Kidney epithelial cell (primary cell): ENCODE measurements at regions not wholly inside any gene's neighbourhood (a gene's known extent, or its start where the extent isn't known, plus 50 kb on each side); places are given as distances from the start of the nearest gene placed in this dataset.
"Not testable (repeated sequence)": the region's sequence is repeated elsewhere in the genome, so short reads cannot be mapped to it uniquely, and the experiment has no call there.

ENCODE experiments used
- DNase-seq: peaks from one replicate; pipeline ENCODE4 v3.0.0-alpha.2; 2010; ENCODE audit warnings: low read depth
- H3K27me3 ChIP-seq: 2 replicates; pipeline ENCODE4 v1.6.0; 2011; ENCODE audit warnings: low read length; ENCODE audit not compliant: control insufficient read depth, insufficient read depth
- H3K36me3 ChIP-seq: 2 replicates; pipeline ENCODE4 v1.5.1; 2011; ENCODE audit warnings: low read length; ENCODE audit not compliant: control insufficient read depth, insufficient read depth
- H3K4me3 ChIP-seq: 2 replicates; pipeline ENCODE4 v1.5.1; 2011; ENCODE audit warnings: low read depth, mild to moderate bottlenecking, control low read depth, low read length
- TF ChIP-seq, protein P1 (sequence below): IDR thresholded peaks from 2 replicates; pipeline ENCODE4 v1.5.1; 2011; ENCODE audit warnings: mild to moderate bottlenecking, moderate library complexity, low read length, control low read depth, inconsistent platforms; ENCODE audit not compliant: insufficient read depth, poor library complexity, severe bottlenecking

DNA sequence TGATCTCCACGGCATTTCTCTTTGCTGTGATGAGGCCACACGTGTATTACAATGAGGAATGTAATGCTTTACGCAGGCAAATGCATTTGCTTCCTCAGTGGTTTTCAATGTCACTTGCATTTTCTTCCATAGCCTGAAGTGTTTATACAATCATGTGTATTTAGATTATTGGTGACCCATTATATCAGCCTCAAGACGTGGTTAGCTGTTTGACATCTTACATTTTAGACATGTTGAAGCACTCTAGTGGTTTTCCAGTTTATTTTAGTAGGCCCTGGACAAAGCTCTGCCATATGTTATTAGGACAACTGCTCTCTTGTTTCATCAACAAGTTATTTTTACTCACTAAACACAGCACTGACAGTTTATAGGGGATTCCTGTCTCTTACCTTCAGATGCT, 200.4 kb downstream of the UTRN start:
- DNase-seq, result no peak
- H3K4me3 ChIP-seq, result no peak overlapping the region
- TF ChIP-seq, protein P1, sequence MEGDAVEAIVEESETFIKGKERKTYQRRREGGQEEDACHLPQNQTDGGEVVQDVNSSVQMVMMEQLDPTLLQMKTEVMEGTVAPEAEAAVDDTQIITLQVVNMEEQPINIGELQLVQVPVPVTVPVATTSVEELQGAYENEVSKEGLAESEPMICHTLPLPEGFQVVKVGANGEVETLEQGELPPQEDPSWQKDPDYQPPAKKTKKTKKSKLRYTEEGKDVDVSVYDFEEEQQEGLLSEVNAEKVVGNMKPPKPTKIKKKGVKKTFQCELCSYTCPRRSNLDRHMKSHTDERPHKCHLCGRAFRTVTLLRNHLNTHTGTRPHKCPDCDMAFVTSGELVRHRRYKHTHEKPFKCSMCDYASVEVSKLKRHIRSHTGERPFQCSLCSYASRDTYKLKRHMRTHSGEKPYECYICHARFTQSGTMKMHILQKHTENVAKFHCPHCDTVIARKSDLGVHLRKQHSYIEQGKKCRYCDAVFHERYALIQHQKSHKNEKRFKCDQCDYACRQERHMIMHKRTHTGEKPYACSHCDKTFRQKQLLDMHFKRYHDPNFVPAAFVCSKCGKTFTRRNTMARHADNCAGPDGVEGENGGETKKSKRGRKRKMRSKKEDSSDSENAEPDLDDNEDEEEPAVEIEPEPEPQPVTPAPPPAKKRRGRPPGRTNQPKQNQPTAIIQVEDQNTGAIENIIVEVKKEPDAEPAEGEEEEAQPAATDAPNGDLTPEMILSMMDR, result no peak
- H3K27me3 ChIP-seq, result no peaks in the 10 kb centered on the region
- peaks cover 2% of the 10 kb centered on the region for H3K36me3 ChIP-seq

DNA sequence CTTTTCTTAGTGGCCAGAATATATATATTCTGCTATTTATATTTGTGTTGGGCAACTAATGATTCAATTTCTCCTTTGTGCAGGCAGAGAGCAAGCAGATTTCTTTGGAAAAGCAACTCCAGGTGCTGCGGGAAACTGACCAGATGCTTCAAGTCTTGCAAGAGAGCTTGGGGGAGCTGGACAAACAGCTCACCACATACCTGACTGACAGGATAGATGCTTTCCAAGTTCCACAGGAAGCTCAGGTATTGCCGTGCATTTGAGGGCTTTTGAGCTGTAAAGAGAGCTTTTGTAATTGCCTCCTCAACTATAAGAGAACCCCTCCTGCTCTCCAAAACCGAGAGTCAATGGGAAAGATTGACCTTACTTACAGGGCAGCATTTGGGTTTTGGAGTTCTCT, 203.5 kb downstream of the UTRN start:
- TF ChIP-seq, protein P1, result no peak
- Histone ChIP-seq H3K36me3 (peaks cover 2% of the 10 kb centered on the region), H3K27me3 (no peaks in the 10 kb centered on the region), H3K4me3 (no peak overlapping the region)
- no peak for DNase-seq

DNA sequence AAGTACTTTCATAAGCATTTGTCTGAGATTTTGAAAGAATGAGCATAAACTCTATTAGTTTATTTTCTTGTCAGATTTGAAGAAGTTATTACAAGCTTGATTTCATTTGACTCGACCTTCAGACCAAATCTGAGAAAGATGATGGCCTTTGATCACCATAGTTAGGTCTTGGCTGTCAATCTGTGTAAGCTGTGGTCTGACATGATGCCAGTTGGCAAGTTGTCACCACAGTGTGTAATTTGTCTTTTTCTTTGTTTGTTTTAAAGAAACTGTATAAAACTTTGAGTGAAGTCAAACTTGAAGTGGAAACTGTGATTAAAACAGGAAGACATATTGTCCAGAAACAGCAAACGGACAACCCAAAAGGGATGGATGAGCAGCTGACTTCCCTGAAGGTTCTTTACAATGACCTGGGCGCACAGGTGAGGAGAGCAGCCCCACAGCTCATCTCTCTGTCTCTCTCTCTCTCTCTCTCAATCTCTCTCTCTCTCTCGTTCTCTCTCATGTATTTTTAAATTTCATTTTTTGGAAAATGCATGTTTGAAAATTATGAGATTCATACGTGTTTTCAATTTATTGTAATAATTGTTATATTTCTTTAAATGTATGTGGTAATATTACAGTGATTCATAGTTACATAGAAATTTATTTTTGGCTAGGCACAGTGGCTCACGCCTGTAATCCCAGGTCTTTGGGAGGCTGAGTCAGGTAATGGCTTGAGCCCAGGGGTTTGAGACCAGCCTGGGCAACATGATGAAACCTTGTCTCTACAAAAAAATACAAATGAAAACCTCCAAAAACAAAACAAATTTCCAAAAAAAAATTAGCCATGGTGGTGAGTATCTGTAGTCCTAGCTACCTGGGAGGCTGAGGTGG, 208.1 kb downstream of the UTRN start:
- Histone ChIP-seq H3K4me3 (no peak overlapping the region), H3K27me3 (no peaks in the 10 kb centered on the region), H3K36me3 (peaks cover 2% of the 10 kb centered on the region)
- TF ChIP-seq, protein P1, result no peak
- DNase-seq, result no peak

DNA sequence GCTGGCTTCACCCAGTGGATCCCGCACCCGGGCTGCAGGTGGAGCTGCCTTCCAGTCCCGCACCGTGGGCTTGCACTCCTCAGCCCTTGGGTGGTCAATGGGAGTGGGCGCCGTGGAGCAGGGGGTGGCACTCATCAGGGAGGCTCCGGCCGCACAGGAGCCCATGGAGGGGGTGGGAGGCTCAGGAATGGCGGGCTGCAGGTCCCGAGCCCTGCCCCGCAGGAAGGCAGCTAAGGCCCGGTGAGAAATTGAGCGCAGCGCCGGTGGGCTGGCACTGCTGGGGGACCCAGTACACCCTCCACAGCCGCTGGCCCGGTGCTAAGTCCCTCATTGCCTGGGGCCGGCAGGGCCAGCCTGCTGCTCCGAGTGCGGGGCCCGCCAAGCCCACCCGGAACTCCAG, 209.9 kb downstream of the UTRN start:
- not testable (repeated sequence) for H3K27me3 ChIP-seq, DNase-seq, H3K4me3 ChIP-seq, H3K36me3 ChIP-seq

DNA sequence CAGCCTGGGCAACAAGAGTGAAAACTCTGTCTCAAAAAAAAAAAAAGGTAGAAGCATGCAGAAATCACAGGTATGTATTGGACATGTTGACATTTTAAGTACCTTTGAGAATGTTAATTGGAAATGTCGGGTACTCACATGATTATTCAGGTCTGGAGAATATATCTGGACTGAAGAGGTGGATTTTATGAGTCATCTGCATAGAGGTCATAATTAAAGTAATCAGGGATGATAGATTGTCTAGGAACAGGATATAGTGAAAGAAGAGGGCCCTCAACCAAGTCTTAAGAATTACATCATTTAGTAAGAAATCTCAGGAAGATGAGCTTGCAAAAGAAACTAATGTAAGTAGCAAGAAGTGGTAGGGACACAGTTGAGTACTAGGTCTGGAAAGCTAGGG, 212.5 kb downstream of the UTRN start:
- H3K36me3 ChIP-seq, result no peaks in the 10 kb centered on the region
- H3K4me3 ChIP-seq, result no peak overlapping the region
- no peak for DNase-seq
- H3K27me3 ChIP-seq, result no peaks in the 10 kb centered on the region
- TF ChIP-seq, protein P1, result no peak

DNA sequence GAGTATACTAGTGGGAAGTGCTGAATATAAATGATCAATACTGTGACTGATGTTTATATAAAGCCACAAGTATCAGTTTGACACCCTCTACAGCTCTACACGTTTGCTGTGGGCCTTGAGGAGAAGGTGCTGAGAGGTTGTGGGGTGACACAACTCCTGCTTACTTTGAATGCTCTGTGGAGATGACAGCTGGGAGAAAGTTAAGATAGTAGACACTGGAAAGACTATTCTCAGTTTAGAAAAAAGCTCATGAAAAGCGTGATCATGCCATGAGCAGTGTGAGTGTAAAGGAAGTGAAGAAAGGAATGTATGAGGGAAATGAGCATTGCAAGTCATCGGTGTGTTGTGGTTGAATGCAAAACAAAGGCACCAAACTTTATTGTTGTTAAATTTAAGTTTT, 215.8 kb downstream of the UTRN start:
- no peak for DNase-seq
- H3K4me3 ChIP-seq, result no peak overlapping the region
- no peaks in the 10 kb centered on the region for H3K36me3 ChIP-seq
- no peaks in the 10 kb centered on the region for H3K27me3 ChIP-seq
- TF ChIP-seq, protein P1, result no peak

DNA sequence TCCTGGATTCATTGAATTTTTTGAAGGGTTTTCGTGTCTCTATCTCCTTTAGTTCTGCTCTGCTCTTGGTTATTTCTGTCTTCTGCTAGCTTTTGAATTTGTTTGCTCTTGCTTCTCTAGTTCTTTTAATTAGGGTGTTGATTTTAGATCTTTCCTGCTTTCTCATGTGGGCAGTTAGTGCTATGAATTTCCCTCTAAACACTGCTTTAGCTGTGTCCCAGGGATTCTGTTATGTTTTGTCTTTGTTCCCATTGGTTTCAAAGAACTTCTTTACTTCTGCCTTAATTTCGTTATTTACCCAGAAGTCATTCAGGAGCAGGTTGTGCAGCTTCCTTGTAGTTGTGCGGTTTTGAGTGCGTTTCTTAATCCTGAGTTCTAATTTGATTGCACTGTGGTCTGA, 220.1 kb downstream of the UTRN start:
- H3K36me3 ChIP-seq, result not testable (repeated sequence)

DNA sequence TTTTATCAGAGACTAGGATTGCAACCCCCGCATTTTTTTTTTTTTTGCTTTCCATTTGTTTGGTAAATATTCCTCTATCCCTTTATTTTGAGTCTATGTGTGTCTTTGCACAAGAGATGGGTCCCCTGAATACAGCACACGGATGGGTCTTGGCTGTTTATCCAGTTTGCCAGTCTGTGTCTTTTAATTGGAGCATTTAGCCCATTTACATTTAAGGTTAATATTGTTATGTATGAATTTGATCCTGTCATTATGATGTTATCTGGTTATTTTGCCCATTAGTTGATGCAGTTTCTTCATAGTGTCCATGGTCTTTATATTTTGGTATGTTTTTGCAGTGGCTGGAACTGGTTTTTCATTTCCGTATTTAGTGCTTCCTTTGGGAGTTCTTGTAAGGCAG, 220.9 kb downstream of the UTRN start:
- DNase-seq, H3K36me3 ChIP-seq, H3K4me3 ChIP-seq, H3K27me3 ChIP-seq: not testable (repeated sequence)

More for the DNA sequence above, 220.1 kb downstream of the UTRN start:
- not testable (repeated sequence) for H3K4me3 ChIP-seq, H3K27me3 ChIP-seq, DNase-seq

DNA sequence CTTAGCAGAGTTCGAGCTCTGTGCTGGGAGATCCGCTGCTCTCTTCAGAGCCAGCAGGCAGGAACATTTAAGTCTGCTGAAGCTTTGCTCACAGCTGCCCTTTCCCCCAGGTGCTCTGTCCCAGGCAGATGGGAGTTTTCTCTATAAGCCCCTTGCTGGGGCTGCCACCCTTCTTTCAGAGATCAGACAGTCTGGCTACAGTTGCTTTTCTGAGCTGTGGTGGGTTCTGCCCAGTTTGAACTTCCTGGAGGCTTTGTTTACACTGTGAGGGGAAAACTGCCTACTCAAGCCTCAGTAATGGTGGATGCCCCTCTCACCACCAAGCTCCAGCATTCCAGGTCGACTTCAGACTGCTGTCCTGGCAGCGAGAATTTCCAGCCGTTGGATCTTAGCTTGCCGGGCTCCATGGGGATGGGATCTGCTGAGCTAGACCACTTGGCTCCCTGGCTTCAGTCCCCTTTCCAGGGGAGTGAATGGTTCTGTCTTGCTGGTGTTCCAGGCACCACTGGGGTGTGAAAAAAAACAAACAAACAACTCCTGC, 222.7 kb downstream of the UTRN start:
- not testable (repeated sequence) for H3K4me3 ChIP-seq, H3K36me3 ChIP-seq, DNase-seq, H3K27me3 ChIP-seq
